Gastroesophageal sphincter (tissue), 3 donors: ENCODE measurements at regions not wholly inside any gene's neighbourhood (a gene's known extent, or its start where the extent isn't known, plus 50 kb on each side); places are given as distances from the start of the nearest gene placed in this dataset.

Experiments
- POLR2A ChIP-seq, 2 donors: fragments of 450-650 bp; IDR thresholded peaks; one replicate each; pipeline ENCODE4 v1.6.1; 2017; ENCODE audit warnings: antibody characterized with exemption in 2 of 2, mild to moderate bottlenecking in 2 of 2, moderate library complexity in 1 of 2
- POLR2AphosphoS5 ChIP-seq: sonication (generic); formaldehyde crosslinking; IDR thresholded peaks from one replicate; pipeline ENCODE4 v1.6.1; 2017; ENCODE audit warnings: antibody characterized with exemption
- TF ChIP-seq, protein P1 (sequence below), 4 experiments: fragments of 200-600 bp in 2 of 4; fragments of 450-650 bp in 2 of 4; sonication (generic) in 1 of 4; IDR thresholded peaks; one replicate each; pipeline ENCODE4 v1.5.1; 2017 to 2019; ENCODE audit warnings: antibody characterized with exemption in 4 of 4, mild to moderate bottlenecking in 2 of 4, moderate library complexity in 2 of 4

DNA sequence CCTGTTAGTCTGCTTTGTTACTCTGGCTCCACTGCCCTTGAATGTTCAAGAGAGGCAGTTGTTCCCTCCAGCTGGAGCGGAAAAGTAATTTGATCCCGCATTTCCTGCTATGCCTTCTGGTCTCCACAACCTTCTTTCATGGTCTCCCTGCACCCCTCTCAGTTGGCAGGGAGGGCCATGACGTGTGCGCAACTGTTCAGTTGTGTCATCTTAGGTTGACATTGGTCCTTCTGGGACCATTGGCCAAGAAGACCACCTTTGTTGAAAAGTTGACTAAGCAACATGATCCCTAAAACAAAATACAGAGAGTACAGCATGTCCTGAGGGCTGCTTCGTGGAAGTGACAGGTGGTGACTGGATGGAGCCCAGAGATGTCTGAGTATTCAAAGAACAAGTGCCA lies 192.5 kb upstream of the TUT7 start:
- TF ChIP-seq, protein P1, sequence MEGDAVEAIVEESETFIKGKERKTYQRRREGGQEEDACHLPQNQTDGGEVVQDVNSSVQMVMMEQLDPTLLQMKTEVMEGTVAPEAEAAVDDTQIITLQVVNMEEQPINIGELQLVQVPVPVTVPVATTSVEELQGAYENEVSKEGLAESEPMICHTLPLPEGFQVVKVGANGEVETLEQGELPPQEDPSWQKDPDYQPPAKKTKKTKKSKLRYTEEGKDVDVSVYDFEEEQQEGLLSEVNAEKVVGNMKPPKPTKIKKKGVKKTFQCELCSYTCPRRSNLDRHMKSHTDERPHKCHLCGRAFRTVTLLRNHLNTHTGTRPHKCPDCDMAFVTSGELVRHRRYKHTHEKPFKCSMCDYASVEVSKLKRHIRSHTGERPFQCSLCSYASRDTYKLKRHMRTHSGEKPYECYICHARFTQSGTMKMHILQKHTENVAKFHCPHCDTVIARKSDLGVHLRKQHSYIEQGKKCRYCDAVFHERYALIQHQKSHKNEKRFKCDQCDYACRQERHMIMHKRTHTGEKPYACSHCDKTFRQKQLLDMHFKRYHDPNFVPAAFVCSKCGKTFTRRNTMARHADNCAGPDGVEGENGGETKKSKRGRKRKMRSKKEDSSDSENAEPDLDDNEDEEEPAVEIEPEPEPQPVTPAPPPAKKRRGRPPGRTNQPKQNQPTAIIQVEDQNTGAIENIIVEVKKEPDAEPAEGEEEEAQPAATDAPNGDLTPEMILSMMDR (IDR thresholded peaks at IDR 0.05), result no peak
- TF ChIP-seq POLR2A (IDR thresholded peaks at IDR 0.05) (no peak), POLR2AphosphoS5 (no peak)
